ENCODE measurements at regions not wholly inside any gene's neighbourhood (a gene's known extent, or its start where the extent isn't known, plus 50 kb on each side); places are given as distances from the start of the nearest gene placed in this dataset.

- no peak for TF ChIP-seq CTCF (IDR thresholded peaks at IDR 0.05)
- TF ChIP-seq POLR2A (IDR thresholded peaks at IDR 0.05): no peak
These were observed 530.2 kb downstream of the NPIPA7 start for GRCh38 chr16:16909126-16909525.

Measured in body of pancreas (tissue), 4 donors.